ENCODE measurements at regions not wholly inside any gene's neighbourhood (a gene's known extent, or its start where the extent isn't known, plus 50 kb on each side); places are given as distances from the start of the nearest gene placed in this dataset.
A peak's percentile ranks its signal among the peaks of the same experiment; 100 is the strongest.

DNA sequence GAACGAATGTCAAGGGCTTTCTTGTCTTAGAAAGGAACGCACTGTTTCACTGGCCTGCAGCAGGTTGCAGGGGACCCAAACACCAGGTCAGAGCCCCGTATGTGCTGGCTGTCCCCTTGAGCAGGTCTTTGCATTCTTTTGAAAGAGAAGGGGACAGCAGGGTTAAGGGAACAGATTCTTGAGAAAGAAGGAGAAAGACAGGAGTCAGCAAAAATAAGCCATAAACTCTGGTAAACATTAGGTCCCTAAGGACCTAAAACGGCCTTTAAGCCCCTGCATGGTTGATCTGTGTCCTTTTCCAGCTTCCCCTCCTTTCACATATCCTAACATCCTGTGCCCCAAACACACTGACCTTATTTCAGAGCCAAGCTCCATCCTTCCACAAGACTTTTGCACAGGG is 190.8 kb upstream of the ADRA1B start:
- no peak for DNase-seq

DNA sequence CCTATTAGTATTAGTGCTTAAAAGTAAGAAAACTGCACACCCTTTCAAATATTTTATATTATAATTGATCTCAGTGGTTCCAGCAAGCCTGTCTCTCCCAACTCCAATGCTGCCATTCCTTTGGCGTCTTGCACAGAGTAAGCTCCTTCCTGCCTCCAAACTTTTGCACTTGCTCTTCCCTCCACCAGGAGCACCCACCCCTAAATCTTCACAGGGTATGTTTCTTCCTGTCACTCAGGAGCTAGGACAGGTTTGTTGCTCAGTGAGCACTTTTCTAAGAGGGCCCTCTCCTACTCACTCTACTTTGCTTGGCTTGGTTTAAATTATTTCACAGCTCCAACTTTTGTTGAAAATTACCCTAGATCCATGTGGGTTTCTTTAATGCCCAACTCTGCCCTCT is 189.1 kb upstream of the ADRA1B start:
- DNase-seq: no peak

DNA sequence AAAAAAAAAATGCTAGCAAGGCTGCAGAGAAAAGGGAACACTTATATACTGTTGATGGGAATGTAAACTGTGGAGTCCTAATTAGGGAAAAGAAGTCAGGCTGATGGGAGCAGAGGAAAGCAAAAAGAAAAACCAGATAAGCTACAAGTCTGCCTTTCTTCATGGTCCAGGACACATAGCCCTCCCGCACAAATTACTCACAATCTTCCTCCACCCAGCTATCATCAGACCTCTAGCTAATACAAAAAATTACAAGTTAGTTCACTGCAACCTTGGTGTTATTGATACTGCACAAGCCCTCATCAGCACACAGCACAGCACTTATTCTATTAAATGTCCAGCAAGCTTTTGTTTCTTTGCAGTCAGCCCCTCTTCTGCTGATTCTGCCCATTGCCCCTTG is 186.0 kb upstream of the ADRA1B start:
- no peak for DNase-seq

DNA sequence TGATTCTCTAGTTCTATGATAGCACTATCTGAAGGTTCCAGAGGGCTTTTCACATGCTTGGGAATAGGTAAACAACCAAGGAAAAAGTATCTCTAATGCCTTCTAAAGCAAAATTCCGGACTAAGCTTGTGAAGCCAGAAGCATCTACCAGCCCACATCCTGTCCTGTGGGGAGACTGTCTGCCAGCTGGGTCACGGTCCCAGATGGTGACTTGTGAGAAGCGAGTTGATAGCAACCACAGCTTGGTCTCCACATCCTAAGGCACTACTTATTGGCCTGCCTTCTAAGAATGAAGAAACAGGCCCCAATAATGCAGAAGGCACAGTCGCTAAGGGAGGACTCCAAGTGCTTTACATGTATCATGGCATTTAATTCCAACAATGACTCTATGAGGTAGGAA is 184.1 kb upstream of the ADRA1B start:
- no peak for DNase-seq

DNA sequence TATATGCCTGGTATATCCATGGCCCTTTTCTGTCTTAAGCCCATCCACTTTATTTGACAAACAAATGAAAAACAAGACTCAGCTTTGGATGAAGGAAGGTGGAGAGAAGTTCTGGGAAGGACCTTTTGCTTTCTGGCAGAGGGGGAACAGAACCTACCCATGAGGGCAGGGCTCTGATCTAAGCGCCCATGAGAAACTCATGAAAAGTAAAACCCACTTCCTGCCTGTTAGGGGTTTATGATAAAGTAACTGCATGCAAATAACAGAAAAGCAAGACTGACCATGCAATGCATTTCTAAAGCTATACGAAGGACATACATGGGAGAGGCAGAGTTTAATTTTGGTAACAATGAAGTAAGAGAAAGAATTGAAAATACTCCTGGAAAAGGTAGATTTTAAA is 181.9 kb upstream of the ADRA1B start:
- no peak for DNase-seq

DNA sequence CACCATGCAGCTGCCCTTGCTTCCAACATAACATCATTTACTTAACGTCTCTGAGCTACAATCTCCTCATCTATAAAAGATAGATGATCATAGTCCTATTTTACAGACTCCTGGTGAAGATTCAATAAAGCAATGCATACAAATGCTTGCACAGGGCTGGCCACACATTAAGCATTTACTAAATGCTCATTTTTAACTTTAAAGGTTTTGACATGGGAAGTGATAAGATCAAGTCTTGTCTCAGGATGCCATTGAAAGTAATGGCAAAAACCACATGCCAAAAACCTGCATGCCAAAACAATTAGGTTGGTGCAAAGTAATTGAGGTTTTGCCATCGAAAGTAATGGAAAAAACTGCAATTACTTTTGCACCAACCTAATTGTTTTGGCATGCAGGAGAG is 181.2 kb upstream of the ADRA1B start:
- no peak for DNase-seq

DNA sequence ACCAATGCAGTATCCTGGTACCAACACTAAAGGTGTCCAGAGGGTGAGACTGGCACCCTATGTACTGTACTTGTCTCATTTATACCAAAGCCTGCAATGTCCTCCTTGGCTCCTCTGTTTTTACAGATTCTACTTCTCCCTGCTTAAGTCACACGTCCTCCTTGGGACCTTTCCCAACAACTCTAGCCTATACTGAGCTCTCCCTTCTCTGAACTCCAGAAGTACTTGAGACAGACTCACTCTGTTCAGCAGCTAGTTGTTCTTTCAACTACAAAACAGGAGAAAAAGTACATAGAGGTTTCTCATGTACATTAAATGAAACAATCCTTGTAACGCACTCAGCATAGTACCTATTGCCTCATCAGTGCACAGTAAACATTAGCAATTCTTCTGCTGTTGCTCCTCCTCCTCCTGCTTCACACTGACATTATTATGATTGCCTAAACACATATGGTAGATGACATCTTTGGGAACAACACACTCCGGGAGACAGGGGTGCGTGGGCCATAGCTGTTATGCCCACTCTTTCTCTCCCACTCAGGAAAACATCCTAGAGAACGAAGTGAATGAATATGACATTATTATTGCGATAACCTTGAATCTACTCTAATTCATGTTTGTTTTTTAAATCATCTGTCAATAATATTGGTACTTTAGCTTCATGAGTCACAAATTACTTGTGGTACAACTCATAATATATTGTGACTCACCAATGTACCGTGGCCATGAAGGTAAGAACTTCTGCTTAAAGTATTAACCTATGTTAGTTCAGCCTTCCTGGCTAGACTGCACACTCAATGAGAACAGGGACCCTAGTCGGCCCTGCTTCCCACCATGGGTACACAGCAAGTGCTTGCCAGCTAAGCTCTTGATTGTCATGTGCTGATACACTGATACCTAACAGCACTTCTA is 180.3 kb upstream of the ADRA1B start:
- no peak for DNase-seq

DNA sequence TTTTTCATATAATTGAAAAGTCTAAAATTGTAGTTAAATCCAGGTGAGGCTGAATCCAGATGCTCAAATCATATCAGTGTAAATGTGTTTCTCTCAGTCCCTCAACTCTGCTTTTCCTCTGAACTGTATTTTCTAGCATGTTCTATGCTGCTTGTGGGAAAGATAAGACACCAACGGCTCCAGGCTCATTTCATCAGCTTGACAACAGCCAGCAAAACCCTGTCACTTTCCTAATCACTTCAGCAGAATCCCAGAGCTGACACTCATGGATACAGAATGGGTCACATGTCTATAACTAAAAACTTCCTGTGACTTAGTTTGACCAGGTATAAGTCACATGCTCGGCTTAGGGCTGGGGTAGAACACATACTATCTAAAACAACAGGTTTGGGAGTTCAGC is 179.4 kb upstream of the ADRA1B start:
- DNase-seq: no peak

DNA sequence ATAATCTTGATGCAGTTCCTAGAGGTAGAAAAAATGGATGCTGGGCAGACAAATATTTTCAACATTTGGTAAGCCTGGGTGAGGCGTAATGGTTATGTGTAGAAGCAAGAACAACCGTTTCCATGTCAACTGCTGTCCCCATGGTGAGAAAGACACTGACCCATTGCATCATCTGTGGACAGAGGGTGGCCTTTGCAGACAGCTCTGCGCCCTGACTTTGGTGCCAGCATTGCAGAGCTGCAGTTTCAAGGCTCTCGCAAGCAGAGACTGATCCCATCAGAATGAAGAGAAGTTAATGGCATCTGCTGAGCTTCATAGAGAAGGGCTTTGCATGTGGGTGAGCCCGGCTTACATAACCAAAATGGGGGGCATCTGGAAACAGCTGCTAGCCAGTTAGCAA is 179.0 kb upstream of the ADRA1B start:
- no peak for DNase-seq

DNA sequence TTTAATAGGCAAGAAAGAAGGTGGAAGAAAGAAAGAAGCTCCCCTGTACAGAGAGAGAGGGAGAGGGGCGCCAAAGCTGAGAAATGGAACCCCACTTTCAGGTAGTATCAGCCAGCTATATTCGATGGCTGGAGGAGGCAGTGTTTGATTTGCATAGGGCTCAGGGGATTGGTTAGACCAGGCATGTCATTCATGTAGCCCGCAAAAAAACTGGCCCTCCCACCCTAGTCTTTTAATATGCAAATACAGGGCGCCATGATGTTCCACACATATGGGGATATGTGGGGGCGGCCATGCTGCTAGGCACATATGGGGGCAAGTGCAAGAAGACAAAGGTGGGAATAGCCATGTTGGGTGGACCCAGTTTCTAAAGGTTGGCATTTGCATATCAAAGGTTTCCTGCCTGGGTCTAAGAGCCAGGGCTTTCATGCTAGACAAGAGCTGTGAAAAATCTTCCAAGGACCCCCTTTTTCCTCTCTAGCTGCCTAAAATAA is 174.4 kb upstream of the ADRA1B start:
- no peak for DNase-seq

DNA sequence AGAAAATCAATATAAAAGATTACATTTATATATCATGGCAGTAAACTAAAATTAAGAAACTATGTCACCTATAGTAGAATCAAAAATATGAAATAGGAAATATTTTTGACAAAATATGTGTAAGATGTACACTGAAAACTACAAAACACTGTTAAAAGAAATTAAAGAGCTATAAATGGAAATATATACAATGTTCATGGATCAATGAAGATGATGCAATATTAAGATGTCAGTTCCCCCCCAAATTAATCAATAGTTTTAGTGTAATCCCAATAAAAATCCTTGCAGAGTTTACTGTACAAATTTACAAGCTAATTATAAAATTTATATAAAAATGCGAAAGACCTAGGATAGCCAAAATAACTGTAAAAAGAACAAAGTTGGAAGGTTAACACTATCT is 173.0 kb upstream of the ADRA1B start:
- DNase-seq: no peak

DNA sequence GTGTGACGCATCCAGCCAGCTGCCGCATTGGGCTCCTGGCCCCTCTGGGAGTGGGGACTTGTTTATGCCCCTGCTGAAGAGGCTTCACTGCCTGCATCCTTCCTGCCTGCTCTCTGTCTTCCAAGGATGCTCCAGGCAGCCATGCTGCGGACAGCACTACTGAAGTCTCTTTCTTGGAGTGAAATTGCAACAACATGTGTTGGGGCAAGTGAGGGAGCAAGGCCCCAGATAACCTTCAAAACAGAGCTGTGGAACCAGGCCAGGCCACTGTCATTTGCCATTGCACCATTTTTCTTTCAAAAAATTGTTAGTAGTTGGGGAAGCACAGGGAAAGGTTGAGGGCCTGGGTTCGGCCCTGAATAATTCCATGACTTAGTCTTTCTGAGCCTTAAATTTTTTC is 169.6 kb upstream of the ADRA1B start:
- DNase-seq: no peak

DNA sequence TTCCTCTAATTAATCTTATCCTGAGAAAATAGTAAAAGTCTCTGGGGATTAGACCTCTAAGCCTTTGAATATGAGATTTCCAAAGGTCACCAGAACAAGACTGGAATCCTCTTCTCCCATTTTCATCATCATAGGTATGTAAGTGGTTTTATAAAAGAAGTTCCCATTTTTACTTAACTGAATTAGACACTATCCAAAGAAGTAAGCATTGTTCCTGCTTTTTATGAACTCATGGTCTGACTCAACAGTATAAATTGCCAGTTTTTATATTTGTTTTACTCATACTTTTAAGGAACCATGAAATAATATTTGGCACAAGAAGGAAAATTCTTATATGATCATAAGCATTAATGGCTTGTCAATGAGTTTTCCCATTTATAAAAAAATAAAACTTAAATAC is 167.1 kb upstream of the ADRA1B start:
- no peak for DNase-seq

DNA sequence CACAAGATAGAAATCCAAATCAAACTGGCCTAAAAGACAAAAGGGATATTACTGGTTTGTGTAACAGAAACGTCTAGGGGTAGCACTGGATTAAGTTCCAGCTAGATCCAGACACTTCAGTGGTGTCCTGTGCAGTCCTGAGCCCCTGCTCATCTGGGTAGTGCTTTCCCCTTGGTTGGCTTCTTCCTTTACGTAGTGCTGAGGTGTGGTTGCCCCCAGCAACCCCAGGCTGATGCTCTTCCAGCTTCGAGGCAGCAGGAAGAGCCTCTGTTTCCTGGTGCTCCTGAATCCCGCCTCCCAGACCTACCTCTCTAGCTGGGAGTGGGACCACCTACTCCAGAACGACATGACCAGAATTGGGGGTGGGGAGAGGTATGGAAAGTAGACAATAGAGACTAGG is 166.1 kb upstream of the ADRA1B start:
- DNase-seq: no peak

DNA sequence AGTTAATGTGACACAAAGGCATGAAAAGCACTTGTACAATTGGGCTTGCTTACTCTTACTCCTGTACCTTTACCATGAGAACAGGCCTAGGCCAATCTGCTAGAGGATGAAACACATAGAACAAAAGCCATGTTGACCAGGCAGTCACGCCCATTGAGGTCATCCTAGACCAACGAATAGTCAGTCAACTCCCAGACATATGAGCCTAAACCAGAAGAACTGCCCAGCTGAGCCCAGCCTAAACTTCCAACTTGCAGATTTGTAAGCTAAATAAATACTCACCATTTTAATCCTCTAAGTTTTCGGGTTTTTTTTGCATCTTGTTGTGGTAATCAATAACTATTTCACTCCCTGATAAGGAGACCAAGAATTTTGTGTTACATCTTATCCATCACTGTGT is 164.8 kb upstream of the ADRA1B start:
- no peak for DNase-seq

DNA sequence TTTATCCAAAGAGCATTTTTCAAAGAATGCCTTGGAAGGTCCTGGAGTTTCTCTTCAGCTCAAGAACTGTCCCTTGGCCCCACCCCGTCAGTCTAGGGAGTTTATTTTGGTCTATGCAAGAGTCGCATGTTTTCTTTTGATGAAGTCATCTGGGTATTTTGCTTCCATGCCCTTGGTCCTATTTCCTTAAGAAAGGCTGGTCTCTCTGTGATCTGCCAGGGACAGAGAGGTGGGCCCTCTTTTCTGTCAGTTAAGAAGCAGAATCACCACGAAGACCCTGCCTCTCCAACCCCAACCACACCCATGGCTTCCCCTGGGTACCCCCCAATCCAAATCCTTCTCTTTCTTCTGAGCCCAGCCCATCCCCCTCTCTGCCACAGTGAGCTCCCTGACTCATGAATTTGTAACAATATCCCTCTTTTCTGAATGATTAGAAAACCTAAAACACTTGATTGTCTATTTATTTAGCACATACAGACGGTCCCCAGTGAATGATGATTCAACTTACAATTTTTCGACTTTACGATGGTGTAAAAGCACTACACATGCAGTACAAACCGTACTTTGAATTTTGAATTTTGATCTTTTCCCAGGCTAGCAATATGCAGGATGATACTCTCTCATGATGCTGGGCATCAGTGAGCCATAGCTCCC is 163.5 kb upstream of the ADRA1B start:
- no peak for DNase-seq

DNA sequence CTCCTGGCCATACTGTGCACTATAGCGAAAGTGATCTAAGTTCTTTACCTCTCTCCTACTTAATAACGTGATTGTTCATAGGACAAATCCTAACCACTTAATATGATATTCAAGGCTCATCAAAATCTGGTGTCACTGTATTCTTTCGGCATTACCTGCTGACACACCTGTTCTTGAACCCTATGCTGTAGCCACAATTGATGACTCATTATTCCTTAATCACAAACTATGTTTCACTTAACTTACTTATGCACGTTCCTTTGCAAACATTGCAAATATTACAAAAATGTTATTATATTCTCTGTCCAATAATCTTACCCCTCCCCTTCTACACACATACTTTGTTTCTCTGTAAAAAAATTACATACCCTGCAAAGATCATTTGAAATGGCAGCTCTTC is 158.1 kb upstream of the ADRA1B start:
- DNase-seq: no peak

DNA sequence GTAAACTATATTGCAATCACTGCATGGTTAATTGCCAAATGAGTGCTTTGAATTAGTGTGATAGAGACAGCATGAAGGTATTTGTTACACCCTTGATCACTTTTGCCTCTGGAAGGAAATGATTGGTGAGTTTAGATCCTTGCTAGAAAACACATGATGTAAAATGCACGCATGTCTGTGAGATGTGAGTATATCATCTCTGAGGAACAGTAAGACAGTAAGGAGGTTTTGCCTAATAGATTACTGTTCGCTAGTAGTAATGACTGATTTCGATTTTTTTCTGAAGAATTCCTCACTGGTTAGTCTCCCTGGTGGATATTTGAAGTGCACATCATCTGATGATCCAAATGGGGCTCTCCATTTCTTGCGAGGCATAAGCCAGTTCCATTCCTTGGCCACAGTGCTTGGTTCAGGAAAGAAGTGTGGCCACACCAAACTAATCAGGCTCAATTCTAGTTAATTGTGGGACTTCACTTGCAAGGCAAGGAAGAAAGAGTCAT is 156.4 kb upstream of the ADRA1B start:
- DNase-seq: no peak

DNA sequence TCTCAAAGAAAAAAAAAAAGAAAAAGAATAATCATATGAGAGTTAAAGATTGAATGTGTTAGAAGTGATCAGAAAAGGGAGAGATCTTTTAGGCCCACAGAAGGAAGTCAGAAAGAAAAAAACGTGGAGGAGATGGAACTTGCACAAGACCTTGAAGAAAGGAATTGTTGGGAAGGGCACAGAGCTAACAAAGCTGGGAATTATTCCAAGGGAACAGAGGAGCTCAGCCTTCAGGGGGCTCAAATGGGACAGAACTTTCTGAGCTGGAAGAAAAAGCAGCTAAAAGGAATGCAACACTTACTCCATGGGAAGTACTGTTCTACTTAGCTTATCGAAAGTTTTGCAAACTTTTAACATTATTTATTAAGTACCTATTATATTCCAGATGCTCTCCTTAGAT is 153.4 kb upstream of the ADRA1B start:
- DNase-seq: no peak

DNA sequence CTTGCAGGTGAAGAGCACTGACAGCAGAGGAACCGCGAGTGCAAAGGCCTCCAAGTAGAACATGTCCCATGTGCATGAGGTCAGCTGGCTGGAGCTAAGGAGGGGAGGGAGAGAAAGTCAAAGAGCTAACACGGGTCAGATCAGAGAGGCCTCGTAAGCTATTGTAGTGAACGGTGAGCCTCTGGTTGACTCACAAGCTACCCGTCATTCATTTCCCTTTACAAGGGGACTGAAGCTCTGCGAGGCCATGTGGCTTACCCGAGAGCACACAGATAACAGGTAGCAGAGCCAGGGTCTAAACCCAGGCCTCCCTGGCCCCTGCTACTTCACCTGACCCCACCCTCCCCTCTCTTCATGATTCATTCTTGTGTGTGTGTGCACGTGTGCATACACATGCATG is 152.7 kb upstream of the ADRA1B start:
- peak in 1 of 2 experiments; percentile 1 for DNase-seq

DNA sequence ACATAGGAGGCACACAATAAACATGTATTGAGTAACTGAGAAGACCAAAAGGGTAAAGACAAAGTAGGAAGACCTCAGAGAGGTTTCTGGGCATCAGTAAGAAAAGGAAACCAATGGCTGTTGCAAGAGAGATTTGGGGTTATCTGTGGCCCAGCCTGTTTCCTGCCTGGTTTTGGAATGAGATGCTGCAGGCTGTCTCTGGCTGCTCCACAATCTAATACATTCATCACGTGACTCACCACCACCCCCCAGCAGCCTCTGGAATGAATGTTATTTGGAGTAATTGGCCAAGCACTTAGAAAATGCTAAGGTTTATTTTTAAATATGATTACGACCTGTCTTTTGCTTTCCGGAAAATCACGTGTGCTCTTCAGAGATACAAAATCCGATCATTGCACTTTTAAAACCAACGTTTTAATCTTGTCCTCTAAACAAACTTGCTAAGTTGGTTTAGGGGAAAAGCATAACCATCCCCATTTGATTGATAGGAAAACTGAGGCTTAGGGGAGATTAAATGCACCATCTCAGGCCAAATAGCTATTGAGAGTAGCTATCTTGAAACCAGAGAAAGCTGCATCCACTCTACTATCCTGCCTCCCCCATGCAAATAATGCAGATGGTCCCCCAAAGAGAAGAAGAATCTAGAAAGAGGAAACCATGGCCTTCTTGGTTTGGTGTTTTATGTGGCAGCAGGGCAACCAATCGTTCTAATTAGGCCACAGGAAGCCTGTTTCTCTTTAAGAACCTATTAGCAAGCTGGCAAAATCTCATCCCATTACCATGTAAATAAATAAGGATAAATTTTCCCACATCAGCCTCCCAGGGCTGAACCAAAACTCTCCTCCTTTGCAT is 151.8 kb upstream of the ADRA1B start:
- peak; percentile 85 to 86 for DNase-seq

DNA sequence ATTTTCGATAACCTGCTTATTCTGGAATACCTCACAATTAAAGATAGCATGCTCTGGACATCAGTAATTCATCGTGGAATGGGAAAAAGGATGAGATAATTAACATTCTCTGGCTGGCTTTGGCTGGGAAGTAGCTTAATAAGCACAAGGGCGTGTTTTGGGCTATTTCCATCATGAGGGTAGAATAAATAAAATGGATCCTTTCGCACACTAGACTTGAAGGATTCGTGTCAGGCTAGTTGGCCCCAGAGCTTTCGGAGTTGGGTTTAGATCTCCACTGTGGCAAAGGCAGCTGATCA is 151.2 kb upstream of the ADRA1B start:
- no peak for DNase-seq

DNA sequence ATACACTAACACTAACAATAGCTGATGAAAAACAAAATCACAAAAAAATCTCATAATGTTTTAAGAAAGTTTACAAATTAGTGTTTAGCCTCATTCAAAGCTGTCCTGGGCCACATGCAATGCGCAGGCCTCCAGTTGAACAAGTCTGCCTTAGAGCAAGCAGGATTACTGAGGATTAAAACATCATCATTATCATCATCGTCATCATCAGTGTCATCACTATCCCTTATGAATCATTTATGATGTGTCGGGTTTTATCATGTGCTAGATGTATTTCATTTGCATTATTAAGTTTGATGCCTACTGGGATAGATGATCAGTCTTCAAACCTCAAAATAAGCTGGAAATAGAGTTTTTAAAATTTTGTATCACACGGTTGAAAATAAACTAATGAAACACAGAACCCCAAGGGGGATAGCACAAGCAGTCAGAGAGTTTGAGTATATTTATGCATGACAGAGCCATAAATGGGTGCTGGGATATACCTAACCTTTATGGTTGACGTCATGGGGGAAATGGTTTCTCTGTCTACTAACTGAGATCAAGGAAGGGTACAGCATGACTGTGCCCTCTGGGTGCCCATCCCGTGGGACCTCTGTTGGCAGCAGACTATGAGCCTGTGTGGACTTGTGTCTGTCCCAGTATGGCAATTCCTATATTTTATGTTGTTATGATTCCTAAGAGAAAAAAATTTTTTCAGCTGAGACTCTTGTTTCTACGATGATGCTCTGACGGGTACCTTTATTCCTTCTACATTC is 150.3 kb upstream of the ADRA1B start:
- DNase-seq: no peak
